Mesendoderm (in vitro differentiated cells): ENCODE measurements at regions not wholly inside any gene's neighbourhood (a gene's known extent, or its start where the extent isn't known, plus 50 kb on each side); places are given as distances from the start of the nearest gene placed in this dataset.

ENCODE experiments used
- DNase-seq: peaks from one replicate; pipeline ENCODE4 v3.0.0; 2013
- H2AK5ac ChIP-seq: 2 replicates; pipeline ENCODE4 v1.6.1; 2013; ENCODE audit warnings: low read length, inconsistent platforms
- H2BK120ac ChIP-seq: 2 replicates; pipeline ENCODE4 v1.6.1; 2013; ENCODE audit warnings: low read depth, mild to moderate bottlenecking, low read length, moderate library complexity, mixed read lengths
- H2BK15ac ChIP-seq: replicated peaks from 2 replicates; pipeline ENCODE4 v1.6.1; 2013; ENCODE audit warnings: low read depth, mild to moderate bottlenecking, moderate library complexity
- H2BK5ac ChIP-seq: 2 replicates; pipeline ENCODE4 v1.6.1; 2013; ENCODE audit warnings: low read length, inconsistent platforms
- H3K18ac ChIP-seq: 2 replicates; pipeline ENCODE4 v1.6.1; 2013; ENCODE audit warnings: mild to moderate bottlenecking, low read length, mixed read lengths
- H3K23ac ChIP-seq: one replicate; pipeline ENCODE4 v1.6.1; 2013; ENCODE audit warnings: low read length
- H3K27ac ChIP-seq: 2 replicates; pipeline ENCODE4 v1.5.1; 2013; ENCODE audit warnings: low read depth, mild to moderate bottlenecking, inconsistent platforms, low read length, moderate library complexity
- H3K27me3 ChIP-seq: 2 replicates; pipeline ENCODE4 v1.6.1; 2013; ENCODE audit warnings: low read length, control low read depth, mild to moderate bottlenecking, inconsistent platforms; ENCODE audit not compliant: insufficient read depth, poor library complexity
- H3K36me3 ChIP-seq: 2 replicates; pipeline ENCODE4 v1.6.1; 2013; ENCODE audit warnings: low read length, inconsistent platforms; ENCODE audit not compliant: control insufficient read depth, insufficient read depth
- H3K4ac ChIP-seq: one replicate; pipeline ENCODE4 v1.6.1; 2013; ENCODE audit warnings: low read depth, mild to moderate bottlenecking, low read length, moderate library complexity
- H3K4me1 ChIP-seq: 2 replicates; pipeline ENCODE4 v1.6.1; 2013; ENCODE audit warnings: low read depth, low read length, inconsistent platforms; ENCODE audit not compliant: control insufficient read depth
- H3K4me2 ChIP-seq: 2 replicates; pipeline ENCODE4 v1.6.1; 2013; ENCODE audit warnings: low read length
- H3K4me3 ChIP-seq: 2 replicates; pipeline ENCODE4 v1.5.1; 2013; ENCODE audit warnings: mild to moderate bottlenecking, low read length
- H3K56ac ChIP-seq: one replicate; pipeline ENCODE4 v1.6.1; 2013; ENCODE audit warnings: low read length
- H3K79me1 ChIP-seq: 2 replicates; pipeline ENCODE4 v1.6.1; 2013; ENCODE audit warnings: low read length, inconsistent platforms
- H3K79me2 ChIP-seq: 2 replicates; pipeline ENCODE4 v1.6.1; 2013; ENCODE audit warnings: mild to moderate bottlenecking, low read length; ENCODE audit not compliant: control insufficient read depth, insufficient read depth
- H3K9ac ChIP-seq: 2 replicates; pipeline ENCODE4 v1.6.1; 2013; ENCODE audit warnings: low read length, inconsistent platforms
- H4K5ac ChIP-seq: one replicate; pipeline ENCODE4 v1.6.1; 2013; ENCODE audit warnings: low read length
- H4K8ac ChIP-seq: one replicate; pipeline ENCODE4 v1.6.1; 2013; ENCODE audit warnings: low read depth, mild to moderate bottlenecking, control low read depth, low read length, moderate library complexity
- WGBS: extraction: QIAGEN DNeasy Blood & Tissue Kit; methylation state at CpG from one replicate; pipeline ENCODE4 v1.1.7; 2013; ENCODE audit warnings: low lambda C conversion rate, missing lambda C conversion rate; ENCODE audit not compliant: insufficient coverage; ENCODE audit errors: extremely low coverage; 5-methylcytosine and 5-hydroxymethylcytosine counted together

DNA sequence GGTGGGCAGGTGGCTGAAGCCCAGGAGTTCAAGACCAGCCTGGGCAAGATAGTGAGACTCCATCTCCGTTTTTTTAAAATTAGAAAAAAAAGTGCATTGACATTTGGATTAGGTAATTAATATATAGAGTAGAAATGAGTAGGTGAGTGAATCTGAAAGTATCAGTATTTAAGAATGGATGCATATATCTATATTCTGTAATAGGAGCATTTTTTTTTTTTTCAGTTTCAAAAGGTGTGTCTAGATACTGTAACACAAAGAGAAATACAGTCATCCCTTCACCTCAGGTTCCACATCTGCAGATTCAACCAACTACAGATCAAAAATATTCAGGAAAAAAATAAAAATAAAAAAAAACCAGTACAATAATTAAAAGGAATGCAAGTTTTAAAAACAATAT is 50.8 kb downstream of the RBM27 start:
- Histone ChIP-seq H3K4me2 (no peak overlapping the region), H4K8ac (no peak overlapping the region), H4K5ac (no peak overlapping the region), H3K79me1 (no peaks in the 10 kb centered on the region), H3K4ac (no peak overlapping the region), H3K79me2 (no peaks in the 10 kb centered on the region), H3K23ac (no peak overlapping the region), H2BK120ac (no peak overlapping the region), H3K27me3 (no peaks in the 10 kb centered on the region), H3K18ac (no peak overlapping the region), H2BK15ac (no peak overlapping the region), H2AK5ac (no peak overlapping the region), H3K36me3 (peaks cover 2% of the 10 kb centered on the region), H3K56ac (no peak overlapping the region), H3K4me3 (no peak overlapping the region), H3K27ac (no peak overlapping the region), H3K9ac (no peak overlapping the region), H2BK5ac (no peak overlapping the region), H3K4me1 (no peaks in the 10 kb centered on the region)
- no peak for DNase-seq
- no CpG with 5 or more reads among the region's 1 CpG for WGBS

DNA sequence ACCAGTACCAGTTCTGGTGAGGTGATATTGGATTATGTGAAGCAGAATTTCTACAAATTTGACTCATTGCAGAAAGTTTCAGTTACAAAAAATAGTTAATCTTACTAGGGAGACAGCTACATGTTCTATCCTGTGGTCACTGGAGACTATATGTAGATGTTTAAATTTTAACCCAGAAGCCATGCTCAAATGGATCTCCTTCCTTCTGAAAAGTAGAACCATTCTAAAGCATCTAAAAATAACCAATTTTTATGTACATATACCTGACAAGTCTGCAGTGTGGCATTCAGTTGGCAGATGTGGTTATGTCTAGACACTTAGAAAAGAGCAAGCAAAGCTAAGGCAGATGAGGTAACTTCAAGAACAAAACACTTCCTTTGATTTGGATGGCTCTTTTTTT is 65.5 kb upstream of the POU4F3 start:
- Histone ChIP-seq H3K23ac (no peak overlapping the region), H3K4me3 (no peak overlapping the region), H2BK15ac (no peak overlapping the region), H2BK5ac (no peak overlapping the region), H3K4ac (no peak overlapping the region), H2BK120ac (no peak overlapping the region), H3K36me3 (peaks cover 3% of the 10 kb centered on the region), H3K79me1 (no peaks in the 10 kb centered on the region), H3K4me1 (no peaks in the 10 kb centered on the region), H4K5ac (no peak overlapping the region), H3K27ac (no peak overlapping the region), H4K8ac (no peak overlapping the region), H3K4me2 (no peak overlapping the region), H3K27me3 (no peaks in the 10 kb centered on the region), H3K56ac (no peak overlapping the region), H3K79me2 (no peaks in the 10 kb centered on the region), H3K18ac (no peak overlapping the region), H2AK5ac (no peak overlapping the region), H3K9ac (no peak overlapping the region)
- DNase-seq: no peak

DNA sequence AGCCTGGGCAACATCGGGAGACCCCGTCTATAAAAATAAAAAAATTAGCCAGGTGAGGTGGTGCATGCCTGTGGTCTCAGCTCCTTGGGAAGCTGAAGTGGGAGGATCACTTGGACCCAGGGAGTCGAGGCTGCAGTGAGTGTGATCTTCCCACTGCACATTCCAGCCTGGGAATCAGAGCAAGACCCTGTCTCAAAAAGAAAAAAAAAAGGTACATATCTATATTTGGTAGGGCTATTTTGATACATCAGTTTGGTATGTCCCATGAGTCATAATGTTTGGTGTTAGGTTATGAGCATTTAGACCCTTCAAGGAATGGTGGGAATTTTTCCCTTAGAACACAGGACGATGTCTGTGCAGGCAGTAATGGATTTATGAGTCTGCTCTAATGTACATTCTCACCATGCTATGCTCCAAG is 55.3 kb upstream of the POU4F3 start:
- Histone ChIP-seq H3K36me3 (no peaks in the 10 kb centered on the region), H2BK120ac (no peak overlapping the region), H4K8ac (no peak overlapping the region), H3K4ac (no peak overlapping the region), H4K5ac (no peak overlapping the region), H2BK5ac (no peak overlapping the region), H3K27ac (no peak overlapping the region), H3K4me1 (no peaks in the 10 kb centered on the region), H3K18ac (no peak overlapping the region), H2AK5ac (no peak overlapping the region), H3K4me2 (no peak overlapping the region), H3K79me2 (no peaks in the 10 kb centered on the region), H2BK15ac (no peak overlapping the region), H3K23ac (no peak overlapping the region), H3K56ac (no peak overlapping the region), H3K4me3 (no peak overlapping the region), H3K9ac (no peak overlapping the region), H3K79me1 (no peaks in the 10 kb centered on the region), H3K27me3 (no peaks in the 10 kb centered on the region)
- WGBS: no CpG with 5 or more reads among the region's 4 CpGs
- DNase-seq: peak; percentile 1

DNA sequence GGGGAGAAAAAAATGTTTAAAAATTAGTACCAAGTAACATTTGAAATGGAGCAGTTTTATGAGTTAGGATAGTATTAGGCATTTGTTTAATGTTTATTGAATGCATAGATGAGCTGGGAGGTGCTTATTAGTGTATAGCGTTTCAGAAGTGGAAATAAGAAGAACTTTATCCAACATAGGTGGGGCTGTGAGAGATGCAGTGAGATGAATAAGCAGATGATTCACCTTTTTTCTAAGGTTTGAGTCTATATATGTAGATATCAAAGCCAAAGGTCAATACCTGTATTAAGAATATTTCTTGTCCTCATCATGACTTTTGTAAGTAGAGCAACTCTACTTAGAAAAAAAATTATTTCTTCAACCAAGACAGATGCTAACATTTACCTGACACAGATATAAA is 54.6 kb upstream of the POU4F3 start:
- Histone ChIP-seq H4K8ac (no peak overlapping the region), H3K79me2 (no peaks in the 10 kb centered on the region), H3K27ac (no peak overlapping the region), H3K4me3 (no peak overlapping the region), H4K5ac (no peak overlapping the region), H2BK120ac (no peak overlapping the region), H3K79me1 (no peaks in the 10 kb centered on the region), H3K9ac (no peak overlapping the region), H3K4me1 (no peaks in the 10 kb centered on the region), H3K4me2 (no peak overlapping the region), H2BK5ac (no peak overlapping the region), H2BK15ac (no peak overlapping the region), H2AK5ac (no peak overlapping the region), H3K27me3 (no peaks in the 10 kb centered on the region), H3K36me3 (no peaks in the 10 kb centered on the region), H3K56ac (no peak overlapping the region), H3K4ac (no peak overlapping the region), H3K23ac (no peak overlapping the region), H3K18ac (no peak overlapping the region)
- WGBS: no CpG with 5 or more reads among the region's 1 CpG
- no peak for DNase-seq
